Neural cell (in vitro differentiated cells): ENCODE measurements at regions not wholly inside any gene's neighbourhood (a gene's known extent, or its start where the extent isn't known, plus 50 kb on each side); places are given as distances from the start of the nearest gene placed in this dataset.
A peak's percentile ranks its signal among the peaks of the same experiment; 100 is the strongest.

ENCODE experiments used
- H2AFZ ChIP-seq: fragments of 200-600, 300-800 bp; sonication (generic), shearing (Covaris generic); 2 replicates; pipeline ENCODE4 v1.6.0; 2014; ENCODE audit warnings: low read depth, mild to moderate bottlenecking, antibody characterized with exemption, low read length, moderate library complexity
- H3F3A ChIP-seq: fragments of 200-600 bp; shearing (Covaris generic); 2 replicates; pipeline ENCODE4 v1.6.1; 2016; ENCODE audit warnings: mild to moderate bottlenecking, moderate library complexity, mixed read lengths, antibody characterized with exemption, low read length; ENCODE audit not compliant: insufficient read depth, poor library complexity, severe bottlenecking
- H3K27ac ChIP-seq: fragments of 200-600, 300-800 bp; sonication (generic), shearing (Covaris generic); 2 replicates; pipeline ENCODE4 v1.5.1; 2014; ENCODE audit warnings: mild to moderate bottlenecking, low read length, moderate library complexity
- H3K27me3 ChIP-seq: fragments of 300-800, 200-600 bp; sonication (generic), shearing (Covaris generic); 2 replicates; pipeline ENCODE4 v1.6.0; 2014; ENCODE audit warnings: mild to moderate bottlenecking, low read depth, low read length, moderate library complexity; ENCODE audit not compliant: insufficient read depth
- H3K36me3 ChIP-seq: fragments of 300-800, 200-600 bp; sonication (generic), shearing (Covaris generic); 2 replicates; pipeline ENCODE4 v1.5.1; 2014; ENCODE audit warnings: mild to moderate bottlenecking, antibody characterized with exemption, low read length, moderate library complexity; ENCODE audit not compliant: insufficient read depth
- H3K4me2 ChIP-seq: fragments of 300-800, 200-600 bp; sonication (generic), shearing (Covaris generic); 2 replicates; pipeline ENCODE4 v1.6.0; 2014; ENCODE audit warnings: mild to moderate bottlenecking, low read length
- H3K4me3 ChIP-seq: fragments of 300-800, 200-600 bp; sonication (generic), shearing (Covaris generic); 2 replicates; pipeline ENCODE4 v1.5.1; 2014; ENCODE audit warnings: mild to moderate bottlenecking, low read length, moderate library complexity
- H3K79me2 ChIP-seq: fragments of 200-600 bp; shearing (Covaris generic); replicated peaks from 2 replicates; pipeline ENCODE4 v1.6.0; 2014; ENCODE audit warnings: mild to moderate bottlenecking, low read length, moderate library complexity; ENCODE audit not compliant: insufficient read depth
- H3K9ac ChIP-seq: fragments of 300-800, 200-600 bp; sonication (generic), shearing (Covaris generic); 2 replicates; pipeline ENCODE4 v1.6.1; 2016; ENCODE audit warnings: mild to moderate bottlenecking, low read length, mixed read lengths
- H3K9me2 ChIP-seq: fragments of 200-600 bp; shearing (Covaris generic); 2 replicates; pipeline ENCODE4 v1.6.1; 2016; ENCODE audit warnings: mild to moderate bottlenecking, low read length, mixed read lengths; ENCODE audit not compliant: insufficient read depth
- H3K9me3 ChIP-seq: fragments of 200-600, 300-800 bp; sonication (generic), shearing (Covaris generic); 2 replicates; pipeline ENCODE4 v1.6.1; 2016; ENCODE audit warnings: mild to moderate bottlenecking, mixed run types, low read length, moderate library complexity, mixed read lengths
- H4K20me1 ChIP-seq: fragments of 200-600 bp; shearing (Covaris generic); 2 replicates; pipeline ENCODE4 v1.6.1; 2016; ENCODE audit warnings: mild to moderate bottlenecking, mixed run types; ENCODE audit not compliant: insufficient read depth
- EP300 ChIP-seq: fragments of 450-650 bp; conservative IDR thresholded peaks from 2 replicates; pipeline ENCODE4 v1.6.1; 2014; ENCODE audit warnings: antibody characterized with exemption, mild to moderate bottlenecking, moderate library complexity; ENCODE audit not compliant: poor library complexity, severe bottlenecking
- EZH2 ChIP-seq: fragments of 200-600, 300-800 bp; shearing (Covaris generic), sonication (generic); IDR thresholded peaks from 2 replicates; pipeline ENCODE4 v1.6.1; 2014; ENCODE audit warnings: antibody characterized with exemption, low read length, borderline replicate concordance, mild to moderate bottlenecking; ENCODE audit not compliant: insufficient read depth, poor library complexity, severe bottlenecking
- MXI1 ChIP-seq: fragments of 450-650 bp; conservative IDR thresholded peaks from 2 replicates; pipeline ENCODE4 v1.6.1; 2014; ENCODE audit warnings: antibody characterized with exemption, mild to moderate bottlenecking; ENCODE audit not compliant: poor library complexity, severe bottlenecking
- POLR2AphosphoS5 ChIP-seq: IDR thresholded peaks from 2 replicates; pipeline ENCODE4 v1.6.1; 2012
- RAD21 ChIP-seq: fragments of 450-650 bp; conservative IDR thresholded peaks from 2 replicates; pipeline ENCODE4 v1.6.1; 2014; ENCODE audit warnings: antibody characterized with exemption, mild to moderate bottlenecking, moderate library complexity
- SMC3 ChIP-seq: fragments of 450-650 bp; conservative IDR thresholded peaks from 2 replicates; pipeline ENCODE4 v1.6.1; 2014; ENCODE audit warnings: antibody characterized with exemption, mild to moderate bottlenecking, moderate library complexity; ENCODE audit not compliant: poor library complexity
- TAF1 ChIP-seq: IDR thresholded peaks from 2 replicates; pipeline ENCODE4 v1.6.1; 2012; ENCODE audit warnings: low read depth
- TF ChIP-seq, protein P1 (sequence below): IDR thresholded peaks from 2 replicates; pipeline ENCODE4 v1.6.1; 2012; ENCODE audit warnings: borderline replicate concordance
- TF ChIP-seq, protein P2 (sequence below): fragments of 450-650 bp; IDR thresholded peaks from 2 replicates; pipeline ENCODE4 v1.5.1; 2014; ENCODE audit warnings: antibody characterized with exemption, mild to moderate bottlenecking, moderate library complexity; ENCODE audit not compliant: poor library complexity, severe bottlenecking

DNA sequence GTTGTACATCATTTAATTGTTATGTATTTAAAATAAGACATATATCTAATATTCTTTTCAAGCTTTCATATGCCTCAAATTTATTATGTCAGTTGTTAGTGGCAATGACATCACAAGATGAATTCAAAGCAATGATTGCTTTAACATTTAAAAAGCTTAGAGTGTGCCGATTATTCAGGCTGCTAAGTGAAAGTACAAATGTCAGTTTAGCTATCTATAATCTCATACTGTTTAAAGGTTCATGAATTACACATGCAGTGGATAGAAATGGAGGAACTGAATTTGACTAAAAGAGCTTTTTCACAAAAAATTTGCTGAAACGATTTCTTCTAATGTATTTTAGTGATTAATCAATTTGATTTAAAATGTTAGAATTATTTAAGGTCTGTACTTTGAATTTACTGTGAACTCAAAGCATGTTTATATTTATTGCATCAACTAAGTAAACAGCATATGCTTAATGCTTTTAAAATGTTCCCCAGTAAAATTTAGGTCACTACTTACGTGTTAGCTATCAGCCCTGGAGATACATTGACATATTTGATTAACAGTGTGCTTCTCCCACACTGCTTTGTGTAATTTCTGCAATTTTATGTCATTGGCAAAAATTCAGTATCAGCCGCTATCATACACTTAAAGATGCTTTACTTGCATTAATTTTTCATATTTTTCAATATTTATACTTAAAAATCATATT, 334.9 kb downstream of the PARP8 start:
- H3F3A ChIP-seq = no peaks in the 10 kb centered on the region
- peak overlapping the region; percentile 76 for H3K27ac ChIP-seq
- TF ChIP-seq EZH2 (no peak), SMC3 (no peak)
- no peaks in the 10 kb centered on the region for H3K79me2 ChIP-seq
- no peaks in the 10 kb centered on the region for H3K36me3 ChIP-seq
- peak overlapping the region; percentile 14 for H3K4me2 ChIP-seq
- no peaks in the 10 kb centered on the region for H3K9me3 ChIP-seq
- peak overlapping the region; percentile 37 for H3K9ac ChIP-seq
- no peaks in the 10 kb centered on the region for H3K27me3 ChIP-seq
- no peaks in the 10 kb centered on the region for H4K20me1 ChIP-seq
- peak overlapping the region; percentile 35 for H2AFZ ChIP-seq
- no peaks in the 10 kb centered on the region for H3K9me2 ChIP-seq
- peak overlapping the region; percentile 10 for H3K4me3 ChIP-seq

DNA sequence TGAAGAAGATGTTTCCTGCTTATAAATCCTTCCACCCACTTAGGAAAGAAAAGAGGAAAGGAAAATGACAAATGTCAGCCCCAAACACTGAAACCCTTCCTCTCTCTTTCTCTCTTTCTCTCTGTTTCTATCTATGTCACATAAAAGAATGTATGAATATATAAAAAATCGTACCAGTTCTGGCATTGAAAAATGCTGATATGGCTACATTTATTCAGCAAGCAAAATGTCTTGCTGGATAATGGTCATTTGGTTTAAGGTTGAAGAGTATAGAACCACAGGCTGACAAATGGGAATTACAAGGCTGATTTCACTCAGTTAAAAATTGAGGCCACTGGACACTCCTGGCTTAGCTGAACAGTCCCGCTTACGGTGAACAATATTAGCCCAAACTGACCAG, 335.9 kb downstream of the PARP8 start:
- no peak overlapping the region for H3K4me3 ChIP-seq
- H3K36me3 ChIP-seq = no peaks in the 10 kb centered on the region
- H3K9me3 ChIP-seq = no peaks in the 10 kb centered on the region
- no peak for TF ChIP-seq RAD21
- H3K4me2 ChIP-seq = no peak overlapping the region
- H3F3A ChIP-seq = no peaks in the 10 kb centered on the region
- H3K9me2 ChIP-seq = no peaks in the 10 kb centered on the region
- no peaks in the 10 kb centered on the region for H3K27me3 ChIP-seq
- H2AFZ ChIP-seq = no peak overlapping the region
- peak overlapping the region; percentile 76 for H3K27ac ChIP-seq
- no peak overlapping the region for H3K9ac ChIP-seq
- H4K20me1 ChIP-seq = no peaks in the 10 kb centered on the region
- no peaks in the 10 kb centered on the region for H3K79me2 ChIP-seq

DNA sequence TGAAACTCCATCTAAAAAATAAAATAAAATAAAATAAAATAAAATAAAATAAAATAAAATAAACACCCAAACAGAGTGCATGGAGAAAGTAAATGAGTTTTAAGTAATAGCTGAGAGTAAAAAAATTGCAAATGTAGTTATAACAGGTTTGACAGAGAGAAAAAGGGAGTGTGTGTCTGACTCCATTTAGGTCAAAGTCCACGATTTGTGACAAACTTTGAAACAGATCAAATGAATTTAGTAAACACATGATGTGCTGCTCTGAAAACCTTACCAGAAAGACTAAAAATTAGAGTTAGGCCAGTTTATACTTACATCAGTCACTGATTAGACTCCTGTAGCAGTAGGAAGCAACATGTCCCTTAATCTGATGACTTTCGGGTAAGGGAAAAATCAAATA, 346.6 kb downstream of the PARP8 start:
- no peaks in the 10 kb centered on the region for H3K9me2 ChIP-seq
- no peaks in the 10 kb centered on the region for H3K27me3 ChIP-seq
- H3K4me2 ChIP-seq = no peak overlapping the region
- no peaks in the 10 kb centered on the region for H4K20me1 ChIP-seq
- H3K36me3 ChIP-seq = no peaks in the 10 kb centered on the region
- TF ChIP-seq, protein P1, sequence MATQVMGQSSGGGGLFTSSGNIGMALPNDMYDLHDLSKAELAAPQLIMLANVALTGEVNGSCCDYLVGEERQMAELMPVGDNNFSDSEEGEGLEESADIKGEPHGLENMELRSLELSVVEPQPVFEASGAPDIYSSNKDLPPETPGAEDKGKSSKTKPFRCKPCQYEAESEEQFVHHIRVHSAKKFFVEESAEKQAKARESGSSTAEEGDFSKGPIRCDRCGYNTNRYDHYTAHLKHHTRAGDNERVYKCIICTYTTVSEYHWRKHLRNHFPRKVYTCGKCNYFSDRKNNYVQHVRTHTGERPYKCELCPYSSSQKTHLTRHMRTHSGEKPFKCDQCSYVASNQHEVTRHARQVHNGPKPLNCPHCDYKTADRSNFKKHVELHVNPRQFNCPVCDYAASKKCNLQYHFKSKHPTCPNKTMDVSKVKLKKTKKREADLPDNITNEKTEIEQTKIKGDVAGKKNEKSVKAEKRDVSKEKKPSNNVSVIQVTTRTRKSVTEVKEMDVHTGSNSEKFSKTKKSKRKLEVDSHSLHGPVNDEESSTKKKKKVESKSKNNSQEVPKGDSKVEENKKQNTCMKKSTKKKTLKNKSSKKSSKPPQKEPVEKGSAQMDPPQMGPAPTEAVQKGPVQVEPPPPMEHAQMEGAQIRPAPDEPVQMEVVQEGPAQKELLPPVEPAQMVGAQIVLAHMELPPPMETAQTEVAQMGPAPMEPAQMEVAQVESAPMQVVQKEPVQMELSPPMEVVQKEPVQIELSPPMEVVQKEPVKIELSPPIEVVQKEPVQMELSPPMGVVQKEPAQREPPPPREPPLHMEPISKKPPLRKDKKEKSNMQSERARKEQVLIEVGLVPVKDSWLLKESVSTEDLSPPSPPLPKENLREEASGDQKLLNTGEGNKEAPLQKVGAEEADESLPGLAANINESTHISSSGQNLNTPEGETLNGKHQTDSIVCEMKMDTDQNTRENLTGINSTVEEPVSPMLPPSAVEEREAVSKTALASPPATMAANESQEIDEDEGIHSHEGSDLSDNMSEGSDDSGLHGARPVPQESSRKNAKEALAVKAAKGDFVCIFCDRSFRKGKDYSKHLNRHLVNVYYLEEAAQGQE = no peak
- TF ChIP-seq, protein P2, sequence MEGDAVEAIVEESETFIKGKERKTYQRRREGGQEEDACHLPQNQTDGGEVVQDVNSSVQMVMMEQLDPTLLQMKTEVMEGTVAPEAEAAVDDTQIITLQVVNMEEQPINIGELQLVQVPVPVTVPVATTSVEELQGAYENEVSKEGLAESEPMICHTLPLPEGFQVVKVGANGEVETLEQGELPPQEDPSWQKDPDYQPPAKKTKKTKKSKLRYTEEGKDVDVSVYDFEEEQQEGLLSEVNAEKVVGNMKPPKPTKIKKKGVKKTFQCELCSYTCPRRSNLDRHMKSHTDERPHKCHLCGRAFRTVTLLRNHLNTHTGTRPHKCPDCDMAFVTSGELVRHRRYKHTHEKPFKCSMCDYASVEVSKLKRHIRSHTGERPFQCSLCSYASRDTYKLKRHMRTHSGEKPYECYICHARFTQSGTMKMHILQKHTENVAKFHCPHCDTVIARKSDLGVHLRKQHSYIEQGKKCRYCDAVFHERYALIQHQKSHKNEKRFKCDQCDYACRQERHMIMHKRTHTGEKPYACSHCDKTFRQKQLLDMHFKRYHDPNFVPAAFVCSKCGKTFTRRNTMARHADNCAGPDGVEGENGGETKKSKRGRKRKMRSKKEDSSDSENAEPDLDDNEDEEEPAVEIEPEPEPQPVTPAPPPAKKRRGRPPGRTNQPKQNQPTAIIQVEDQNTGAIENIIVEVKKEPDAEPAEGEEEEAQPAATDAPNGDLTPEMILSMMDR = no peak
- TF ChIP-seq EP300 = no peak
- no peak for TF ChIP-seq EZH2
- TF ChIP-seq MXI1 = no peak
- TF ChIP-seq POLR2AphosphoS5 = no peak
- no peak for TF ChIP-seq SMC3
- TF ChIP-seq TAF1 = no peak
- TF ChIP-seq RAD21 = no peak
- no peaks in the 10 kb centered on the region for H3K9me3 ChIP-seq
- no peak overlapping the region for H3K4me3 ChIP-seq
- H3K9ac ChIP-seq = no peak overlapping the region
- H2AFZ ChIP-seq = no peak overlapping the region
- no peaks in the 10 kb centered on the region for H3F3A ChIP-seq
- no peaks in the 10 kb centered on the region for H3K79me2 ChIP-seq
- H3K27ac ChIP-seq = no peak overlapping the region
